Brain microvascular endothelial cell (primary cell): ENCODE measurements at regions not wholly inside any gene's neighbourhood (a gene's known extent, or its start where the extent isn't known, plus 50 kb on each side); places are given as distances from the start of the nearest gene placed in this dataset.

Experiments used
- DNase-seq: peaks from one replicate; pipeline ENCODE4 v3.0.0-alpha.2; 2020
- H3K27ac ChIP-seq: fragments of 250-450 bp; sonication (Bioruptor Pico); 2 replicates; pipeline ENCODE4 v1.5.1; 2020; ENCODE audit warnings: mild to moderate bottlenecking, moderate library complexity
- H3K27me3 ChIP-seq: fragments of 250-450 bp; sonication (Bioruptor Pico); replicated peaks from 2 replicates; pipeline ENCODE4 v1.5.1; 2020; ENCODE audit warnings: mild to moderate bottlenecking
- H3K36me3 ChIP-seq: fragments of 250-450 bp; sonication (Bioruptor Pico); replicated peaks from 2 replicates; pipeline ENCODE4 v1.5.1; 2020; ENCODE audit warnings: mild to moderate bottlenecking
- H3K4me3 ChIP-seq: 2 replicates; pipeline ENCODE4 v1.5.1; 2011; ENCODE audit warnings: low read depth, mild to moderate bottlenecking, control low read depth, low read length, moderate library complexity
- CTCF ChIP-seq: IDR thresholded peaks from 2 replicates; pipeline ENCODE4 v1.5.1; 2011; ENCODE audit warnings: low read depth, mild to moderate bottlenecking, moderate library complexity, low read length, control low read depth, inconsistent platforms; ENCODE audit errors: missing control alignments
- in situ Hi-C: cut with HindIII; loops from 2 replicates; pipeline ENCODE4 v1.10.0; 2017; ENCODE audit warnings: low sequenced_read_pairs, low pct_ligation_motif_present

GRCh38 chr18:78073275-78073674, 823.6 kb downstream of the GALR1 start:
- no peaks in the 10 kb centered on the region for H3K36me3 ChIP-seq
- H3K27me3 ChIP-seq: no peaks in the 10 kb centered on the region
- no peak overlapping the region for H3K4me3 ChIP-seq
- in situ Hi-C loops: no loop called here
- DNase-seq: no peak
- TF ChIP-seq CTCF: no peak
- H3K27ac ChIP-seq: no peak overlapping the region

- no peak overlapping the region for H3K4me3 ChIP-seq
These were observed 824.9 kb downstream of the GALR1 start for GRCh38 chr18:78074400-78075020.

GRCh38 chr18:78080081-78080480, 830.4 kb downstream of the GALR1 start:
- H3K36me3 ChIP-seq: no peaks in the 10 kb centered on the region
- no peak for TF ChIP-seq CTCF
- DNase-seq: no peak
- H3K27ac ChIP-seq: no peak overlapping the region
- H3K4me3 ChIP-seq: no peak overlapping the region
- in situ Hi-C loops: no loop called here
- H3K27me3 ChIP-seq: no peaks in the 10 kb centered on the region

More at GRCh38 chr18:78074400-78075020, 824.9 kb downstream of the GALR1 start:
- in situ Hi-C loops: no loop called here
- Histone ChIP-seq H3K36me3 (no peaks in the 10 kb centered on the region), H3K27me3 (no peaks in the 10 kb centered on the region), H3K27ac (no peak overlapping the region)
- no peak for DNase-seq
- TF ChIP-seq CTCF: no peak

GRCh38 chr18:78080761-78081160, 831.1 kb downstream of the GALR1 start:
- in situ Hi-C loops: no loop called here
- no peak overlapping the region for H3K4me3 ChIP-seq
- no peak for TF ChIP-seq CTCF
- no peak overlapping the region for H3K27ac ChIP-seq
- no peaks in the 10 kb centered on the region for H3K36me3 ChIP-seq
- no peak for DNase-seq
- H3K27me3 ChIP-seq: no peaks in the 10 kb centered on the region

- in situ Hi-C loops: no loop called here
- H3K27ac ChIP-seq: no peak overlapping the region
- DNase-seq: no peak
- TF ChIP-seq CTCF: no peak
- no peaks in the 10 kb centered on the region for H3K36me3 ChIP-seq
- no peaks in the 10 kb centered on the region for H3K27me3 ChIP-seq
- H3K4me3 ChIP-seq: no peak overlapping the region
These were observed 833.2 kb downstream of the GALR1 start for GRCh38 chr18:78082816-78083215.
